T-helper 2 cell treated with Interferon-gamma antibody and Interleukin-4, amounts not matched to agents 5 μg/mL and 100 μg/mL, for 36 hours (primary cell): ENCODE measurements at regions not wholly inside any gene's neighbourhood (a gene's known extent, or its start where the extent isn't known, plus 50 kb on each side); places are given as distances from the start of the nearest gene placed in this dataset.

Experiments used
- DNase-seq: peaks from one replicate; pipeline ENCODE4 v3.0.0; 2021; ENCODE audit warnings: low spot score
- H3K27ac Mint-ChIP-seq: one replicate; pipeline ENCODE4 v1.8.0; 2021; ENCODE audit warnings: mild to moderate bottlenecking, mixed read lengths
- H3K27me3 Mint-ChIP-seq: one replicate; pipeline ENCODE4 v1.8.0; 2021; ENCODE audit warnings: low read depth, mixed read lengths
- H3K36me3 Mint-ChIP-seq: one replicate; pipeline ENCODE4 v1.8.0; 2021; ENCODE audit warnings: low read depth, mixed read lengths
- H3K4me1 Mint-ChIP-seq: one replicate; pipeline ENCODE4 v1.8.0; 2021; ENCODE audit warnings: low read depth, mixed read lengths
- H3K4me3 Mint-ChIP-seq: one replicate; pipeline ENCODE4 v1.8.0; 2022; ENCODE audit warnings: mild to moderate bottlenecking, moderate library complexity, mixed read lengths
- H3K9me3 Mint-ChIP-seq: one replicate; pipeline ENCODE4 v1.8.0; 2021; ENCODE audit warnings: mixed read lengths

DNA sequence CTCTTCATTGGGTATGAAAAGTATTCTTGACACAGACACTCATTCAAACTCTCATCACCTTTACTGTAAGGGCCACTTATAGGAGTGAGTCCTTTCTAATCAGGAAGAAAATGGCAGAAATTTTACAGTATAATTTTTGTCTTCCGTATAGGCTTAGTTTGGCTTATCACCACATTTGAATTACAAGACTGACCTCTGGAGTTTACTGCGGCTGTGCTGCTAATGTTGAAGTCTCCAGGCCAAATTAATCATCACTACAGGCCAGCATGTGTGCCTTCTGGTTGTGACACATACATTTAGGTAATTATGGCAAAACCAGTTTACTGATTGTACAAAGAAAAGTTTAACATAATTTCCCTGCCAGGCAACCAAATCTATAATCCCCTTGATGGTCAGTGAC lies 753.6 kb upstream of the GCFC2 start:
- no peaks in the 10 kb centered on the region for H3K27me3 Mint-ChIP-seq
- H3K4me3 Mint-ChIP-seq = no peak overlapping the region
- no peak overlapping the region for H3K27ac Mint-ChIP-seq
- H3K9me3 Mint-ChIP-seq = peaks cover 18% of the 10 kb centered on the region
- H3K4me1 Mint-ChIP-seq = no peaks in the 10 kb centered on the region
- H3K36me3 Mint-ChIP-seq = no peaks in the 10 kb centered on the region
- no peak for DNase-seq

DNA sequence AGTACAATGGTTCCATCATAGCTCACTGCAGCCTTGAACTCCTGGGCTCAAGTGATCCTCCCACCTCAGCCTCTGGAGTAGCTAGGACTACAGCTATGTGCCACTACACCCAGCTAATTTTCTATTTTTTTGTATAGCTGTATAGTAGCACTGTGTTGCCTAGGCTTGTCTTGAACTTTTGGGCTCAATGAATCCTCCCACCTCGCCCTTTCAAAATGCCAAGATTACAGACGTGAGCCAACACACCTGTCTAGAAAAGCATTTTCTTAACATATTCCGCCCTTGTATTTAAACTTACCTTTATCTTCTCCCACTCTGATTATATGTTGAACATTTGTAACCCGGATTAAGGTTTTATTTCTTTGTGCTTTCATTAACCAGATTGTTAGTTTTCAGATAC lies 750.7 kb upstream of the GCFC2 start:
- peaks cover 18% of the 10 kb centered on the region for H3K9me3 Mint-ChIP-seq
- H3K4me1 Mint-ChIP-seq = no peaks in the 10 kb centered on the region
- no peak for DNase-seq
- no peaks in the 10 kb centered on the region for H3K27me3 Mint-ChIP-seq
- no peaks in the 10 kb centered on the region for H3K36me3 Mint-ChIP-seq
- no peak overlapping the region for H3K27ac Mint-ChIP-seq
- no peak overlapping the region for H3K4me3 Mint-ChIP-seq

DNA sequence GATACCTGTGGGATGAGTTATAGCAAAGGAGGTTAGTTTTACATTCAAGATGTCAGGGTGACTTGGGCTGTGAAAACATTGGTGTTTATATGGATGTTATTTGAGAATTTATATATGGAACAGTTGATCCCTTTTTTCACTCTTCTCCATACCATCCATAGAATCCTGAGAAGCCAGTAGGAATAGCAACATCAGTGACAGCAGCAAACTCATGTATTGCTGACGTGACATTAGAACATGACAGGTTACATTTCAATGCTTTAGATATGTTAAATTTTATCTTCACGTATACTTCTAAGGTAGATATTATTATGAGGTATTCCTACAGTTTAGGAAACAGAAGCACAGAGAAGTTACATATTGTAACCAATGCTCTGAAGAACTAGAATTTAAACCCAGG lies 745.2 kb upstream of the GCFC2 start:
- Mint-ChIP-seq H3K27me3 (no peaks in the 10 kb centered on the region), H3K4me1 (no peaks in the 10 kb centered on the region), H3K27ac (no peak overlapping the region), H3K4me3 (no peak overlapping the region), H3K36me3 (no peaks in the 10 kb centered on the region), H3K9me3 (peaks cover 4% of the 10 kb centered on the region)
- DNase-seq = no peak

DNA sequence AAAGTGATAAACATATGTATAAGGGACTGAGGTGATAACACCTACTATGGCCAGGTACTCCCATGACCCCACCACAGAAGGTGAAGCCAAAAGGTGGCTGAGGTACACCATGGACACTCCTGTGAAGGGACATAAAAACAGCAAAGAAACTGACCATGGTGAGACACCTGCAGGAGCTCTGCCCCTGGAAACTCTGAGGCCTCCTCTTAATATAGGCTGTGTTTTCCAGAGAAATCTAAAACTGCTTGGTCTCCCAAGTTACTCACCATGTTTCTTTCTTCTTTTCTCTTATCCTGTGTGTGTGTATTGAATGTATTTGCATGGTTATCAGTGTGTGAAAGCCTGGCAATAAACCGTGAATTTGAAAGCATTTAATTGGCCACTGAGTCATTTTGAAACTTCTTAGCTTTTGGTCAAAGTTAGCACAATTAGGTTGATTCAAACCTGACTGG lies 739.3 kb upstream of the GCFC2 start:
- no peaks in the 10 kb centered on the region for H3K4me1 Mint-ChIP-seq

DNA sequence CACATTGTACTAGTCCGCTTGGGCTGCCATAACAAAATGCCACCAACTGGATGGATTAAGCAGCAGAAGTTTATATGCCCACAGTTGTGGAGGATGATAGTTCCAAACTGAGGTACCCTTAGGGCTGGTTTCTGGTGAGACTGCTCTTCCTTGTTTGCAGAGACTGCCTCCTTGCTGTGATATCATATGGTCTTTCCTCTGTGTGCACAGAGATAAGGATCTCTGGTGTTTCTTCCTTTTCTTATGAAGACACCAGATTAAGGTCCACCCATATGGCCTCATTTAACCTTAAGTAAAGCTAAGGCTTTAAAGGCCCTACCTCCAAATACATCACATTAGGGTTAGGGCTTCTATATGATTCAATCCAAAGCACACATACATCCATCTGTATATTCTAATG lies 738.2 kb upstream of the GCFC2 start:
- H3K9me3 Mint-ChIP-seq = peaks cover 24% of the 10 kb centered on the region
- DNase-seq = no peak
- H3K36me3 Mint-ChIP-seq = no peaks in the 10 kb centered on the region
- no peaks in the 10 kb centered on the region for H3K27me3 Mint-ChIP-seq
- H3K4me1 Mint-ChIP-seq = no peaks in the 10 kb centered on the region
- no peak overlapping the region for H3K27ac Mint-ChIP-seq
- H3K4me3 Mint-ChIP-seq = no peak overlapping the region

More for the DNA sequence above, 739.3 kb upstream of the GCFC2 start:
- no peaks in the 10 kb centered on the region for H3K27me3 Mint-ChIP-seq
- H3K9me3 Mint-ChIP-seq = peaks cover 19% of the 10 kb centered on the region
- no peak overlapping the region for H3K4me3 Mint-ChIP-seq
- no peaks in the 10 kb centered on the region for H3K36me3 Mint-ChIP-seq
- no peak for DNase-seq
- H3K27ac Mint-ChIP-seq = no peak overlapping the region

DNA sequence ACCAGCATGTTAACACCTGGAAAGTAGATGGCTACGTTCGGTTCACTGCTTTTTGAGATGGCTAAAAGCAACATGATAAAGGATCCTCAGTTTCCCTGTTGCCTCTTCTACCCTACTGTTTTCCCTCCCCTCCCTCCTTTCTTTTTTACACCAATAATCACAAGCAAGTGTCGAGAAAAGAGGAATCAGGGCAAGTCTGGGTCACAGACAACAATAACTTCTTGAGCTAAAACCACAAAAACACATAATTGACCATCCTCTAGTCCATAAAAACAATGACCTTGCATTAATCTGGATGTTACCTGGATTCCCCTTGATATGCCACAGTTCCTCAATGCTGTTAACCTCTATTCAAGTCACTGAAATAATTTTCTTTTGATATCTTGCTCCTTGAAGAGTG lies 736.6 kb upstream of the GCFC2 start:
- Mint-ChIP-seq H3K27me3 (no peaks in the 10 kb centered on the region), H3K4me1 (no peaks in the 10 kb centered on the region), H3K9me3 (peaks cover 24% of the 10 kb centered on the region), H3K36me3 (no peaks in the 10 kb centered on the region), H3K4me3 (no peak overlapping the region), H3K27ac (no peak overlapping the region)
- no peak for DNase-seq

DNA sequence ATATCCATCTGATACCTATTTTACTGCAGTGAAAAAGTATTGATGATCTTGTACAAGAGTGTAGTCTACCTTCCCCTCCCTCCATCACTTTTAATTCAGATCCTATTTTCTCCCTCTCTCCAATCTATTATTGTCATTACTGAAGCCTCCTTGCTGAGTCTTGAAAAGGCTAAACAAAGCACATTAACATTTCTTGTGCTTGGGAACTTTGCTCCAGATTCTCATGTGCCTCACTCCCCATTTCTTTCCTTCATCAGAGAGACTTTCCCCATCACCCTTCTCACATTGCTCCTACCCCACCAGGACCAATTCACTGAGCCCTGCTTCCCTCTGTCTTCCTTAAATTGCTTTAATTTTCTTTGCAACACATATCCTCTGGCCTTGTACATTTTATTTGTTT lies 736.2 kb upstream of the GCFC2 start:
- no peak overlapping the region for H3K4me3 Mint-ChIP-seq
- DNase-seq = no peak
- no peaks in the 10 kb centered on the region for H3K36me3 Mint-ChIP-seq
- H3K27ac Mint-ChIP-seq = no peak overlapping the region
- H3K4me1 Mint-ChIP-seq = no peaks in the 10 kb centered on the region
- H3K27me3 Mint-ChIP-seq = no peaks in the 10 kb centered on the region
- peaks cover 24% of the 10 kb centered on the region for H3K9me3 Mint-ChIP-seq

DNA sequence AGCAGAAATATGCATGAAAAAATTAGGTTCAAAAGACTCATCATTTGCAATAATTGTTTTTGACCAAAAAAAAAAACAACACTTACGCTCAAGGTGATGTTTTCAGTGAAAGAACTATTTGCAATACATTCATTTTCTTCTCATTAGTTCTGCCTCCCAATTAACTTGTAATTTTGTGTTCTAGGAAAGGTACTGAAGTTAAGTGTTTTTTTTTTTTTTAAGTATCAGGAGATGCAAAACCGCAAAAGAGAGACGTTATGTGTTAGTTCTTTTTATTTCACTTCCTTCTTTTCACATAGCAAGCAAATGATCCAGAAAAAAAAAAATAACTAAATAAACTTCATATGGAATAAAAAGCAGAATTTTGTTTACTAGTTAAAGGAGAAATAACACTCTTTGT lies 735.2 kb upstream of the GCFC2 start:
- H3K36me3 Mint-ChIP-seq = no peaks in the 10 kb centered on the region
- no peak for DNase-seq
- H3K27ac Mint-ChIP-seq = no peak overlapping the region
- H3K4me1 Mint-ChIP-seq = no peaks in the 10 kb centered on the region
- H3K27me3 Mint-ChIP-seq = no peaks in the 10 kb centered on the region
- H3K4me3 Mint-ChIP-seq = no peak overlapping the region
- H3K9me3 Mint-ChIP-seq = peaks cover 24% of the 10 kb centered on the region

DNA sequence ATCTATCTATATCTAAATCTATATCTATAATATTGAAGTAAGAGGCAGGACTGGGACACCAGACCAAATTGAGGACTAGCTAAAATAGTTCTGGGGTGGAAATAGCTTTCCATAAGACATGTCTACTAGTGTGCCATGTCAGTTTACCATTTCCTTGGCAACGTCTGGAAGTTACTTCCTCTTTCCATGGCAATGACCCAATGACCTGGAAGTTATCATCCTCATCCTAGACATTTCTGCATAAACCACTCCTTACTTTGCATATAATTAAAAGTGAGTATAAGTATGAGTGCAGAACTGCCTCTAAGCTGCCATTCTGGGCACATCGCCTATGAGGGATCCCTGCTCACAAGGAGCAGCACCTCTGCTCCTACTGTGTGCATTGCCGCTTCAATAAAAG lies 734.0 kb upstream of the GCFC2 start:
- no peaks in the 10 kb centered on the region for H3K27me3 Mint-ChIP-seq

DNA sequence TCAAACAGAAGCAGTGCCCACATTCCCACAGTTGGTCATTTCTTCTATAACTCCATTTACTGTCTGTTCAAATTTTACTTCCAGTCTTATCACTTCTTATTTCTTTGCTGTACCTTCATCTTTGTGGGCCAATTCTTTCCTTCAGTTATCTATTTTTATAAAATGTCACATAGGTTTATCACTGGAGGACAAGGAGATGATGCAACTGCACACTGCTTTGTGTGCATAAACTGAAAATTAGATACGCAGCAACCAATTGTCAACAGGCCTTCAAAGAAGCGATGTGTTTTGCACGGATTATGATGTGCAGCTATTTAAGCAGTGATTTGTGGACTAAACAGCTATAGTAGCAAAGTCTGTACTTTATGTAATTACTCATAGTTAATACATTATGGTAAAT lies 726.8 kb upstream of the GCFC2 start:
- no peaks in the 10 kb centered on the region for H3K4me1 Mint-ChIP-seq
- H3K9me3 Mint-ChIP-seq = peaks cover 25% of the 10 kb centered on the region
- no peak for DNase-seq
- H3K27ac Mint-ChIP-seq = no peak overlapping the region
- H3K36me3 Mint-ChIP-seq = no peaks in the 10 kb centered on the region
- H3K4me3 Mint-ChIP-seq = no peak overlapping the region
- no peaks in the 10 kb centered on the region for H3K27me3 Mint-ChIP-seq

More for the DNA sequence above, 734.0 kb upstream of the GCFC2 start:
- no peaks in the 10 kb centered on the region for H3K4me1 Mint-ChIP-seq
- H3K27ac Mint-ChIP-seq = no peak overlapping the region
- H3K9me3 Mint-ChIP-seq = peaks cover 22% of the 10 kb centered on the region
- no peaks in the 10 kb centered on the region for H3K36me3 Mint-ChIP-seq
- no peak overlapping the region for H3K4me3 Mint-ChIP-seq
- no peak for DNase-seq

DNA sequence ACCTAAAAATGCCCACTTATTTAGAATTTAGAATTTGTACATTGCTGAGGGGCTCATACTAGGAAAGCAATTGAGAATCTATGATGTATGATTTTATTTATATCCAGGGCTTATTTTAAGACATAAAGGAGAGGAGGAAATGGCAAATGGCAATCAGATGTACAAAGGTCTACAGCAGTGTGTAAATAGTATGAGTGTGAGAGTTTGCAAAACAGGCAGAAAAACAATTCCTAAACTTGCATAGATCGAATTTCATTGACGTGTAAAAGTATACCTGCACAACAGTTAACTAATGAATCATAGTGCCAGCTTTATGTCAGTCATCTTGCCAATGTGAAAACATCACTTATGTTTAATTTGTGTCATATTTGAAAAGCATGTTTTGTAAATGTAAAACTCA lies 718.7 kb upstream of the GCFC2 start:
- H3K36me3 Mint-ChIP-seq = no peaks in the 10 kb centered on the region
- H3K27ac Mint-ChIP-seq = no peak overlapping the region
- H3K4me1 Mint-ChIP-seq = no peaks in the 10 kb centered on the region
- no peaks in the 10 kb centered on the region for H3K27me3 Mint-ChIP-seq
- H3K4me3 Mint-ChIP-seq = no peak overlapping the region
- H3K9me3 Mint-ChIP-seq = peaks cover 31% of the 10 kb centered on the region
- no peak for DNase-seq

DNA sequence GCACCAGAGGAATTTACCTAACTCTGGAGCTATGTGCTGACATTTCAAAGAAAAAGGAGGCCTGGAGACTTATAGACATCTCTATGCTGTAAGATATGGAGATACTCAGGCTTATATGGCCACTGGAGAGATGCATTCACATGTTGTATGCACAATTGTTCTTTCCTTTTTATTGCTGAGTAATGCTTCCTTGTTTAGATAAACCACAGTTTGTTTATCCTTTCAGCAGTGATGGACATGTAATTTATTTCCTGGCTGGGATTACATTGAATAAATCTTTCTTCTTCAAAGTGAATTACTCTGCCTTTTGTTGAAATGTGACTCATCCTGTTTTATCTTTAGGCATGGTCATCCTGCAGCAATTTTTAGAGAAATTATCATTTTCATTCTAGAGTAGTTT lies 716.7 kb upstream of the GCFC2 start:
- Mint-ChIP-seq H3K9me3 (peaks cover 33% of the 10 kb centered on the region), H3K4me1 (no peaks in the 10 kb centered on the region), H3K4me3 (no peak overlapping the region), H3K27ac (no peak overlapping the region), H3K36me3 (no peaks in the 10 kb centered on the region), H3K27me3 (no peaks in the 10 kb centered on the region)
- DNase-seq = no peak

DNA sequence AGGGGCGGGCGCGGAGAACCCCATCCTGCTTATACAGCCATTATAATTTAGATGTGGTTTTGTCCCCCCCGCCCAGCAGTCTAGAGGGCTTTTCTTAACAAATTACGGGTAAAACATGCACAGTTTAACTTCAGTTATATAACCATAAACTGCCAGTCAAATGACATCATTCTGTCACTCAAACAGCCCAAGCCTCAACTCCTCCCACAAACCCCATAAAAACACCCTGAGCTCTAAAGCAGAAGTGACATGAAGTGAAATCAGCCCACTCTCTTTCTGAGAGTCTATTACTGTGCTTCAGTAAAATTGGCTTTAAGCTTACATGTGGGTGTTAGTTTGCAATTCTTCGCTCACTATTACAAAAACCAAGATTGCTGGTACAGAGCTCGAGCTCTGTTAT lies 705.1 kb upstream of the GCFC2 start:
- Mint-ChIP-seq H3K4me1 (no peaks in the 10 kb centered on the region), H3K27ac (no peak overlapping the region), H3K27me3 (no peaks in the 10 kb centered on the region), H3K9me3 (peaks cover 31% of the 10 kb centered on the region), H3K36me3 (no peaks in the 10 kb centered on the region), H3K4me3 (no peak overlapping the region)
- no peak for DNase-seq

DNA sequence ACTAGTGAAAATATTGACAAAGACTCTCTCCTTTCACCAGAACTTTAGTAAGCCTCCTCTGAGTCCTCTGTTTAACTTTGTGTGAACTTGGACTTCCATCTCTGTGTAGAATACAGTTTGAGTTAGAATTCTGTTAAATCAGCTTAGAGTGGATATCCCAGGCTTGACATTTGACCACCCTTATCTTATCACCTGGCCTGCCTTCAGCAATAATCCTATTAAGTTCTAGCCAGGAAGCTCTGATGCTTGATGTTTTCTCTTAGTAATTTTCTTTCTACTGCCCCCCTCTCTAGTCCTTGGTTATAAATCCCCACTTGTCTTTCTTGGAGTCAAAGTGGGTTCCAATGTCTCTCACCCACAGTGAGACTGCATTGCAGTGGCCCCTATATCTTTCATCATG lies 702.7 kb upstream of the GCFC2 start:
- Mint-ChIP-seq H3K9me3 (peaks cover 38% of the 10 kb centered on the region), H3K4me3 (no peak overlapping the region), H3K27ac (no peak overlapping the region), H3K27me3 (no peaks in the 10 kb centered on the region), H3K4me1 (no peaks in the 10 kb centered on the region), H3K36me3 (no peaks in the 10 kb centered on the region)
- DNase-seq = no peak

DNA sequence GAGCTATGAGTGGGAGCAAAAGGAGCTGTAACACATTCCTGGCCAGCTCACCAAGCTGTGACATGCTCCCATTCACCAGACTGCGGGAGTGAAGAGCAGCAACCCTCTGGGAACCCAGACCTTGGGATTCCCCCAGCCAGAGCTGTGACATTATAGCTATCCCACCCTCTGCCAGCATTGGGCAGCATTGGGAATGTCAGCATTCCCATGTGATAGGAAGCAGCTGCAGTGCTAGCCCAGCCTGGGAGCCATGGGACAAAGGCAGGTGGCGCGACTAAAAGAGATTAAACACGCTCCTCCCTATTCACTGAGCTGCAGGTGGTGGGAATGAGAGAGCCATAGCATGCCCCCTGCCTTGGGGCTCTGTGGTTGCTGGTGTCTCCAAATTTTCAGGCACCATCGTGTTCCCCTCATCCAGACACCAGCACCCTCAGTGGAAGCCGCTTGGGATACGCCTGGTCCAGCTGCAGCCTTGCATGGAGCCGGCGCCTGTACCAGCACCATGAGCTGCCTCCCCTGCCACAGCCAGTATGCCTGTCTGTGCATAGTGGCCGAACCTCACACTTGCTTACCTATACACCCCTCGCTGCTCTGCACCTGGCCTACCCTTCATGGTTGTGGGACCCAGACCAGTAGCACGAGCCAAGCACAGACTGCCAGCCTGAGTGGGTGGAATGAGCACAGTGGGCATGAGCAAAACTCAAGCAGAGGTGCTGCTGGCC lies 695.6 kb upstream of the GCFC2 start:
- Mint-ChIP-seq H3K4me3 (no peak overlapping the region), H3K27ac (no peak overlapping the region)

More for the DNA sequence above, 695.6 kb upstream of the GCFC2 start:
- H3K9me3 Mint-ChIP-seq = peaks cover 24% of the 10 kb centered on the region
- no peak for DNase-seq
- H3K4me1 Mint-ChIP-seq = no peaks in the 10 kb centered on the region
- no peaks in the 10 kb centered on the region for H3K27me3 Mint-ChIP-seq
- no peaks in the 10 kb centered on the region for H3K36me3 Mint-ChIP-seq
